ENCODE measurements at regions not wholly inside any gene's neighbourhood (a gene's known extent, or its start where the extent isn't known, plus 50 kb on each side); places are given as distances from the start of the nearest gene placed in this dataset.

GRCh38 chr20:37643400-37643799 lies 50.4 kb upstream of the CTNNBL1 start:
- ATAC-seq, result no peak
- TF ChIP-seq PPARA (CRISPR knock-in tag; IDR thresholded peaks at IDR 0.05; ENCODE audit: borderline replicate concordance), result no peak
- TF ChIP-seq ZNF8 (CRISPR knock-in tag; IDR thresholded peaks at IDR 0.05), result no peak
- no peak for TF ChIP-seq ZNF565 (CRISPR knock-in tag; conservative IDR thresholded peaks at IDR 0.05; ENCODE audit: low read depth)
- TF ChIP-seq ISL1 (CRISPR knock-in tag; IDR thresholded peaks at IDR 0.05), result no peak
- TF ChIP-seq TSHZ2 (CRISPR knock-in tag; IDR thresholded peaks at IDR 0.05), result no peak
- no peak for TF ChIP-seq GLIS3 (CRISPR knock-in tag; IDR thresholded peaks at IDR 0.05)
- no peak for TF ChIP-seq ZNF70 (CRISPR knock-in tag; IDR thresholded peaks at IDR 0.05)
- TF ChIP-seq CREB5 (CRISPR knock-in tag; IDR thresholded peaks at IDR 0.05; ENCODE audit: low read depth), result no peak
- no peak for TF ChIP-seq PATZ1 (CRISPR knock-in tag; IDR thresholded peaks at IDR 0.05; ENCODE audit: borderline replicate concordance)
- TF ChIP-seq CSRNP3 (CRISPR knock-in tag; IDR thresholded peaks at IDR 0.05), result no peak
- no peak for TF ChIP-seq ARNTL (CRISPR knock-in tag; IDR thresholded peaks at IDR 0.05; ENCODE audit: borderline replicate concordance, low read depth)

- no peak for TF ChIP-seq CSDC2 (CRISPR knock-in tag; IDR thresholded peaks at IDR 0.05)
Measured at GRCh38 chr20:37642246-37642645, 51.6 kb upstream of the CTNNBL1 start.

GRCh38 chr20:37640600-37641561 lies 52.9 kb upstream of the CTNNBL1 start:
- ATAC-seq, result peak; percentile 61
- TF ChIP-seq CREB5 (CRISPR knock-in tag; IDR thresholded peaks at IDR 0.05; ENCODE audit: low read depth), result peak; percentile 36; the same call in 1 of the 2 replicates
- TF ChIP-seq ZC3H10 (CRISPR knock-in tag; IDR thresholded peaks at IDR 0.05), result no peak
- no peak for TF ChIP-seq CSDC2 (CRISPR knock-in tag; IDR thresholded peaks at IDR 0.05)
- TF ChIP-seq ZFP3 (CRISPR knock-in tag; IDR thresholded peaks at IDR 0.05), result no peak

More at GRCh38 chr20:37642246-37642645, 51.6 kb upstream of the CTNNBL1 start:
- ATAC-seq, result no peak

GRCh38 chr20:37638527-37638926 lies 55.3 kb upstream of the CTNNBL1 start:
- no peak for ATAC-seq
- no peak for TF ChIP-seq GLIS3 (CRISPR knock-in tag; IDR thresholded peaks at IDR 0.05)
- TF ChIP-seq TCF4 (CRISPR knock-in tag; IDR thresholded peaks at IDR 0.05; ENCODE audit: borderline replicate concordance), result no peak
- no peak for TF ChIP-seq OSR1 (CRISPR knock-in tag; IDR thresholded peaks at IDR 0.05)
- TF ChIP-seq CSDC2 (CRISPR knock-in tag; IDR thresholded peaks at IDR 0.05), result no peak
- no peak for TF ChIP-seq CSRNP3 (CRISPR knock-in tag; IDR thresholded peaks at IDR 0.05)
- no peak for TF ChIP-seq ZC3H10 (CRISPR knock-in tag; IDR thresholded peaks at IDR 0.05)
- no peak for TF ChIP-seq ZNF8 (CRISPR knock-in tag; IDR thresholded peaks at IDR 0.05)
- no peak for TF ChIP-seq RARB (CRISPR knock-in tag; IDR thresholded peaks at IDR 0.05)
- no peak for TF ChIP-seq BACH2 (CRISPR knock-in tag; IDR thresholded peaks at IDR 0.05; ENCODE audit: borderline replicate concordance)
- no peak for TF ChIP-seq ARNTL (CRISPR knock-in tag; IDR thresholded peaks at IDR 0.05; ENCODE audit: borderline replicate concordance, low read depth)
